Stimulated activated CD8-positive, alpha-beta memory T cell treated with anti-CD3 and anti-CD28 coated beads, Interleukin-2, amount 100 ng/mL, for 1 hour (primary cell): ENCODE measurements at regions not wholly inside any gene's neighbourhood (a gene's known extent, or its start where the extent isn't known, plus 50 kb on each side); places are given as distances from the start of the nearest gene placed in this dataset.

Experiments used
- DNase-seq, 2 donors: peaks; one replicate each; pipeline ENCODE4 v3.0.0-alpha.2; 2020; ENCODE audit warnings: low read depth in 2 of 2

GRCh38 chr15:70202756-70203155 lies 105.0 kb upstream of the TLE3 start:
- DNase-seq = no peak

- DNase-seq = no peak
Measured at GRCh38 chr15:70201425-70201775, 103.7 kb upstream of the TLE3 start.

- no peak for DNase-seq
Measured at GRCh38 chr15:70200511-70201424, 103.1 kb upstream of the TLE3 start.

GRCh38 chr15:70199540-70200410 lies 102.1 kb upstream of the TLE3 start:
- DNase-seq = no peak

- DNase-seq = no peak
Measured at GRCh38 chr15:70199124-70199482, 101.4 kb upstream of the TLE3 start.

- DNase-seq = no peak
Measured at GRCh38 chr15:70198441-70199123, 100.9 kb upstream of the TLE3 start.

GRCh38 chr15:70197945-70198361 lies 100.2 kb upstream of the TLE3 start:
- no peak for DNase-seq

- no peak for DNase-seq
Measured at GRCh38 chr15:70197318-70197944, 99.7 kb upstream of the TLE3 start.

GRCh38 chr15:70196372-70197316 lies 98.9 kb upstream of the TLE3 start:
- peak in 1 of 2 donors; percentile 25 for DNase-seq

GRCh38 chr15:70195587-70196305 lies 98.0 kb upstream of the TLE3 start:
- DNase-seq = no peak

GRCh38 chr15:70195171-70195570 lies 97.5 kb upstream of the TLE3 start:
- DNase-seq = no peak

- DNase-seq = no peak
Measured at GRCh38 chr15:70194266-70194665, 96.5 kb upstream of the TLE3 start.

- no peak for DNase-seq
Measured at GRCh38 chr15:70193734-70194133, 96.0 kb upstream of the TLE3 start.

GRCh38 chr15:70192490-70192889 lies 94.8 kb upstream of the TLE3 start:
- no peak for DNase-seq

- DNase-seq = no peak
Measured at GRCh38 chr15:70192041-70192440, 94.3 kb upstream of the TLE3 start.

- no peak for DNase-seq
Measured at GRCh38 chr15:70190965-70191364, 93.2 kb upstream of the TLE3 start.

GRCh38 chr15:70189826-70190695 lies 92.3 kb upstream of the TLE3 start:
- DNase-seq = no peak

GRCh38 chr15:70188286-70188685 lies 90.6 kb upstream of the TLE3 start:
- DNase-seq = no peak

- DNase-seq = no peak
Measured at GRCh38 chr15:70187331-70187730, 89.6 kb upstream of the TLE3 start.
